ENCODE measurements at regions not wholly inside any gene's neighbourhood (a gene's known extent, or its start where the extent isn't known, plus 50 kb on each side); places are given as distances from the start of the nearest gene placed in this dataset.

DNA sequence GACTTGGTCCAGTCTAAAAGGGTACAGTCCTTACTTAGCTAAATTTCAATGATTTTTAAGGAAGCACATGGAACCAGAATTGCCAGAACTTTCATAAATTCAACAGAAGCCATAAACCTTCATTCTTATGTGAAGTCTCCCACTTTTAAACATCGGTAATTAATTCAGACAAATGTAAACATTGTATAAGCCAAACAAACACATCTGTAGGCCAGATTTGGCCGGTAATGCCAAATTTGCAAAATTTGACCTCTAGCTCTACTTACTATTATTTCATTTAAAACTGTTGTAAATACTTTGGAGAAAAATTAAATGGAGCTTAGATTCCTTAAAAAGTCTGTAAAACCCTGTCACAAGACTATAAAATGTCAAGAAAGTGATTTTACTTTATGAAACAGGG is 83.2 kb upstream of the GALNT5 start:
- TF ChIP-seq, protein P1, sequence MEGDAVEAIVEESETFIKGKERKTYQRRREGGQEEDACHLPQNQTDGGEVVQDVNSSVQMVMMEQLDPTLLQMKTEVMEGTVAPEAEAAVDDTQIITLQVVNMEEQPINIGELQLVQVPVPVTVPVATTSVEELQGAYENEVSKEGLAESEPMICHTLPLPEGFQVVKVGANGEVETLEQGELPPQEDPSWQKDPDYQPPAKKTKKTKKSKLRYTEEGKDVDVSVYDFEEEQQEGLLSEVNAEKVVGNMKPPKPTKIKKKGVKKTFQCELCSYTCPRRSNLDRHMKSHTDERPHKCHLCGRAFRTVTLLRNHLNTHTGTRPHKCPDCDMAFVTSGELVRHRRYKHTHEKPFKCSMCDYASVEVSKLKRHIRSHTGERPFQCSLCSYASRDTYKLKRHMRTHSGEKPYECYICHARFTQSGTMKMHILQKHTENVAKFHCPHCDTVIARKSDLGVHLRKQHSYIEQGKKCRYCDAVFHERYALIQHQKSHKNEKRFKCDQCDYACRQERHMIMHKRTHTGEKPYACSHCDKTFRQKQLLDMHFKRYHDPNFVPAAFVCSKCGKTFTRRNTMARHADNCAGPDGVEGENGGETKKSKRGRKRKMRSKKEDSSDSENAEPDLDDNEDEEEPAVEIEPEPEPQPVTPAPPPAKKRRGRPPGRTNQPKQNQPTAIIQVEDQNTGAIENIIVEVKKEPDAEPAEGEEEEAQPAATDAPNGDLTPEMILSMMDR (IDR thresholded peaks at IDR 0.05) = no peak
- TF ChIP-seq POLR2A (IDR thresholded peaks at IDR 0.05) = no peak

All from heart left ventricle (tissue), 13 donors.